DOHH2 (cell line): ENCODE measurements at regions not wholly inside any gene's neighbourhood (a gene's known extent, or its start where the extent isn't known, plus 50 kb on each side); places are given as distances from the start of the nearest gene placed in this dataset.

Source experiments
- CTCF ChIP-seq: fragments of 200-600 bp; sonication (generic); IDR thresholded peaks from one replicate; pipeline ENCODE4 v1.5.1; 2014; ENCODE audit warnings: antibody characterized with exemption, mild to moderate bottlenecking, low read depth, low read length; ENCODE audit not compliant: poor library complexity, severe bottlenecking
- EZH2phosphoT487 ChIP-seq: fragments of 200-600 bp; sonication (generic); IDR thresholded peaks from 2 replicates; pipeline ENCODE4 v1.6.1; 2017; ENCODE audit warnings: borderline replicate concordance, mild to moderate bottlenecking, antibody characterized with exemption, low read length, moderate library complexity, mixed read lengths

GRCh38 chr3:76482510-76482909, 557.4 kb upstream of the ROBO2 start:
- no peak for TF ChIP-seq CTCF
- TF ChIP-seq EZH2phosphoT487, result no peak
